Mucosa of stomach (tissue), 1 donor: ENCODE measurements at regions not wholly inside any gene's neighbourhood (a gene's known extent, or its start where the extent isn't known, plus 50 kb on each side); places are given as distances from the start of the nearest gene placed in this dataset.

Source experiments
- H3K27me3 ChIP-seq: one replicate; pipeline ENCODE4 v1.7.0; 2013; ENCODE audit warnings: mild to moderate bottlenecking, low read length; ENCODE audit not compliant: control insufficient read depth, insufficient read depth
- H3K36me3 ChIP-seq: one replicate; pipeline ENCODE4 v1.7.0; 2013; ENCODE audit warnings: low read length; ENCODE audit not compliant: control insufficient read depth, insufficient read depth
- H3K4me1 ChIP-seq: one replicate; pipeline ENCODE4 v1.7.0; 2013; ENCODE audit warnings: mild to moderate bottlenecking, low read length; ENCODE audit not compliant: control insufficient read depth, insufficient read depth
- H3K4me3 ChIP-seq: one replicate; pipeline ENCODE4 v1.7.0; 2013; ENCODE audit warnings: low read length
- H3K9ac ChIP-seq: one replicate; pipeline ENCODE4 v1.7.0; 2013; ENCODE audit warnings: mild to moderate bottlenecking, low read length, moderate library complexity
- H3K9me3 ChIP-seq: one replicate; pipeline ENCODE4 v1.7.0; 2013; ENCODE audit warnings: mild to moderate bottlenecking, low read length, moderate library complexity; ENCODE audit not compliant: control insufficient read depth
- donor health status: Pancreatic carcinoma.

GRCh38 chr2:2800001-2800400, 468.9 kb upstream of the MYT1L start:
- H3K4me1 ChIP-seq: no peaks in the 10 kb centered on the region
- H3K9me3 ChIP-seq: no peaks in the 10 kb centered on the region
- H3K9ac ChIP-seq: no peak overlapping the region

GRCh38 chr2:2799151-2799697, 468.1 kb upstream of the MYT1L start:
- Histone ChIP-seq H3K4me1 (no peaks in the 10 kb centered on the region), H3K9ac (no peak overlapping the region), H3K9me3 (no peaks in the 10 kb centered on the region), H3K4me3 (no peak overlapping the region), H3K27me3 (no peaks in the 10 kb centered on the region), H3K36me3 (no peaks in the 10 kb centered on the region)

More at GRCh38 chr2:2800001-2800400, 468.9 kb upstream of the MYT1L start:
- Histone ChIP-seq H3K36me3 (no peaks in the 10 kb centered on the region), H3K27me3 (no peaks in the 10 kb centered on the region), H3K4me3 (no peak overlapping the region)

- Histone ChIP-seq H3K36me3 (no peaks in the 10 kb centered on the region), H3K27me3 (no peaks in the 10 kb centered on the region), H3K9ac (no peak overlapping the region), H3K9me3 (no peaks in the 10 kb centered on the region), H3K4me3 (no peak overlapping the region), H3K4me1 (no peaks in the 10 kb centered on the region)
Measured at GRCh38 chr2:2798337-2798736, 467.3 kb upstream of the MYT1L start.

- Histone ChIP-seq H3K4me1 (no peaks in the 10 kb centered on the region), H3K4me3 (no peak overlapping the region), H3K27me3 (no peaks in the 10 kb centered on the region), H3K36me3 (no peaks in the 10 kb centered on the region), H3K9me3 (no peaks in the 10 kb centered on the region), H3K9ac (no peak overlapping the region)
Measured at GRCh38 chr2:2797797-2798196, 466.7 kb upstream of the MYT1L start.

- H3K4me3 ChIP-seq: no peak overlapping the region
- H3K9me3 ChIP-seq: no peaks in the 10 kb centered on the region
- no peak overlapping the region for H3K9ac ChIP-seq
- no peaks in the 10 kb centered on the region for H3K4me1 ChIP-seq
- no peaks in the 10 kb centered on the region for H3K36me3 ChIP-seq
- H3K27me3 ChIP-seq: no peaks in the 10 kb centered on the region
Measured at GRCh38 chr2:2796207-2796606, 465.1 kb upstream of the MYT1L start.

DNA sequence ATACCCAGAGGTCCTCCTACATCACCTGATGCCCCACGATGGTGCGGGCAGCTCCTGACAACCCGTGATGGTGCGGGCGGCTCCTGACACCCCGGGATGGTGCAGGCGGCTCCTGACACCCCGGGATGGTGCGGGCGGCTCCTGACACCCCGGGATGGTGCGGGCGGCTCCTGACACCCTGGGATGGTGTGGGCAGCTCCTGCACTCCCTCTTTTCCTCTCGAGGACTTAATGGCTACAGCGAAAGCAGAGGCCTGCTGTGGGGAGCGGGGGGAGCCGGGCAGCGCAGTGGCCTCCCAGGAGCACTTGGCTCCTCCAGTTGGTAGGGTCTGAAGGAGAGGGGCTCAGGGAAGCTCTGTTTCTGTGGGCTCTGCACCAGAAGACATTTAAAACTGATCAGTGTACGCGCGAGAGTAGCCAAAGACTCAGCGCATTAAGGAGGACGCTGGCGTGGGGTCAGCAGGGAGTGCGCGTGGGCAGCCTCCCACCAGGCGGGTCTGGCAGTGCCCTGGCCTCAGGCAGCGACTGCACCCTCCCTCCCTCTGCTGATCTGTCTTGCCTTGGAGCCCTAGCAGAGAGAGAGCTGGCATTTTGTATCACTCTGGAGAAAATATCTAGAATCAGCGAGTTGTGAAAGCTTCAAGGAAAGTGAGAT, 464.5 kb upstream of the MYT1L start:
- no peaks in the 10 kb centered on the region for H3K27me3 ChIP-seq
- H3K9ac ChIP-seq: no peak overlapping the region
- H3K4me1 ChIP-seq: no peaks in the 10 kb centered on the region
- no peaks in the 10 kb centered on the region for H3K9me3 ChIP-seq
- no peak overlapping the region for H3K4me3 ChIP-seq
- no peaks in the 10 kb centered on the region for H3K36me3 ChIP-seq

GRCh38 chr2:2793925-2794560, 463.0 kb upstream of the MYT1L start:
- H3K4me1 ChIP-seq: no peaks in the 10 kb centered on the region
- H3K4me3 ChIP-seq: no peak overlapping the region
- H3K9me3 ChIP-seq: no peaks in the 10 kb centered on the region
- H3K27me3 ChIP-seq: no peaks in the 10 kb centered on the region
- no peak overlapping the region for H3K9ac ChIP-seq
- H3K36me3 ChIP-seq: no peaks in the 10 kb centered on the region

DNA sequence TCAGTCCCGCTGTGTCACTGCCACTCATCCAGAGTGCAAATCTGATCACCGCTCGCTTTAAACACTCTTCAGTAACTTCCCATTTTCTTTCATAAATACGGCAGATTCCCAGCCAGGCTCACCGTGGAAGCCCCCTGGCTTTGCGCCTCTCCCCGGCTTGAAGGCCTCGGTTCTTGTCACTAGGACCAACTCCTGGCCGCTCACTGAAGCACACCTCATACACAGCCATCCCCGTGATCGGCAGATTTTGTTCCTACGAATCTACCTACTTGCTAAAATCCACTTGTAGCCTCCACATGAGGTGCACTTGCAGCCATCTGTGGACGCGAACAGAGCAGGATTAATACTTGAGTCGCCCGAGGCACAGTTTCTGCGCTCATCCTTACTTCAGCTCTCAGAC, 462.4 kb upstream of the MYT1L start:
- Histone ChIP-seq H3K4me3 (no peak overlapping the region), H3K36me3 (no peaks in the 10 kb centered on the region), H3K27me3 (no peaks in the 10 kb centered on the region), H3K4me1 (no peaks in the 10 kb centered on the region), H3K9ac (no peak overlapping the region), H3K9me3 (no peaks in the 10 kb centered on the region)

DNA sequence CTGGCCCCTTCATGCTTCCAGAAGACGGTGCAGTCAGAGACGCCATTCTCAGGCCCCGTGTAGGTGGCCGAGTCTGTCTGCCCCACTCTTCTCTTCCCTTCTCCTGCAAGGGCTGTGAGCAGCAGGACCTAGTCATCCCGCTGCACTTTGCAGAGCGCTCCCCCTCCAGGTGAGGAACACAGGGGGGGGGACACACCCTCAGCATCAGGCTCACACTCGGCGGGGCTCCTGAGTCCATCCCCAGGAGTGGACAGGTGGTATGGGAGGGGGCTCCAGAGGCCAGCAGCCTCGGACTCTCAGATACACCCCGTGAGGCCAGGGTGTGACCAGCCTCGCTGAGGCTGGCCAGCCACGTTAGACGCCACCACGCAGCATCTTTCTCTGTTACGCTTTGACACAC, 460.5 kb upstream of the MYT1L start:
- Histone ChIP-seq H3K9ac (no peak overlapping the region), H3K4me3 (no peak overlapping the region), H3K9me3 (no peaks in the 10 kb centered on the region), H3K36me3 (no peaks in the 10 kb centered on the region), H3K27me3 (no peaks in the 10 kb centered on the region), H3K4me1 (no peaks in the 10 kb centered on the region)

- no peak overlapping the region for H3K9ac ChIP-seq
- no peak overlapping the region for H3K4me3 ChIP-seq
- H3K4me1 ChIP-seq: no peaks in the 10 kb centered on the region
- H3K27me3 ChIP-seq: no peaks in the 10 kb centered on the region
- H3K9me3 ChIP-seq: no peaks in the 10 kb centered on the region
- H3K36me3 ChIP-seq: no peaks in the 10 kb centered on the region
Measured at GRCh38 chr2:2791031-2791430, 460.0 kb upstream of the MYT1L start.

- Histone ChIP-seq H3K4me3 (no peak overlapping the region), H3K36me3 (no peaks in the 10 kb centered on the region), H3K9ac (no peak overlapping the region), H3K4me1 (no peaks in the 10 kb centered on the region), H3K9me3 (no peaks in the 10 kb centered on the region), H3K27me3 (no peaks in the 10 kb centered on the region)
Measured at GRCh38 chr2:2788076-2788475, 457.0 kb upstream of the MYT1L start.

DNA sequence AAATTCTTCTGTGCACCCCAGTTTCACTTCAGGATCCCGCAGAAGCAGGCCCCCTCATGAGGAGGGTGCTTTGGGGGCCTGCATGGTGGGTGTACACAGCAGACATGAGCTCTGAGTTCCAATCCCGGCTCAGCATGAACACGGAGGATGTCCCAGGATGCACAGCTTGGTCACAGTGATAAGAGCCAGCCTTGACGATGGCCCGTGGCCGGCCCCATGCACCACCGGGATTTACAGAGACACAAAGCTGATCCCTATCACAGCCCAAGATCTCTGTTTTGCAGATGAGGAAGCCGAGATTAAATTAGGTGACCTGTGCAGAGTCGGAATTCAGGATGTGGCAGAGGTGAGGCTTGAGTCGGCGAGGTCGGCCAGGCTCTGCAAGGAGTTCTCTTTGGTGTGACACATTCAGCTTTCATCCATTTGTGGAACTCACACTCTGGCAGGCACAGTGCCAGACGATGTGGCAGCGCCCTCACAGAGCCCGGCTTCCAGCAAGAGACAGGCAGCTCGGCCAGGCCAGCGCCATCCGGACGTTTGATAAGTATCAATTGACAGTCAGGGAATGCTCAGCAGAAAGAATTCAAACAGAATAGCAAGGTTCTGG, 456.3 kb upstream of the MYT1L start:
- Histone ChIP-seq H3K4me1 (no peaks in the 10 kb centered on the region), H3K4me3 (no peak overlapping the region), H3K9ac (no peak overlapping the region), H3K27me3 (no peaks in the 10 kb centered on the region), H3K9me3 (no peaks in the 10 kb centered on the region), H3K36me3 (no peaks in the 10 kb centered on the region)
